Breast epithelium (tissue), 3 donors: ENCODE measurements at regions not wholly inside any gene's neighbourhood (a gene's known extent, or its start where the extent isn't known, plus 50 kb on each side); places are given as distances from the start of the nearest gene placed in this dataset.

ENCODE experiments used
- POLR2AphosphoS5 ChIP-seq, 3 donors: sonication (generic); formaldehyde crosslinking; IDR thresholded peaks; one replicate each; pipeline ENCODE4 v1.6.1; 2017; ENCODE audit warnings: antibody characterized with exemption in 3 of 3
- TF ChIP-seq, protein P1 (sequence below), 3 donors: fragments of 450-650 bp; IDR thresholded peaks; one replicate each; pipeline ENCODE4 v1.5.1; 2016 to 2017; ENCODE audit warnings: antibody characterized with exemption in 3 of 3, mild to moderate bottlenecking in 3 of 3, moderate library complexity in 3 of 3

- TF ChIP-seq POLR2AphosphoS5 (IDR thresholded peaks at IDR 0.05) = no peak
- TF ChIP-seq, protein P1, sequence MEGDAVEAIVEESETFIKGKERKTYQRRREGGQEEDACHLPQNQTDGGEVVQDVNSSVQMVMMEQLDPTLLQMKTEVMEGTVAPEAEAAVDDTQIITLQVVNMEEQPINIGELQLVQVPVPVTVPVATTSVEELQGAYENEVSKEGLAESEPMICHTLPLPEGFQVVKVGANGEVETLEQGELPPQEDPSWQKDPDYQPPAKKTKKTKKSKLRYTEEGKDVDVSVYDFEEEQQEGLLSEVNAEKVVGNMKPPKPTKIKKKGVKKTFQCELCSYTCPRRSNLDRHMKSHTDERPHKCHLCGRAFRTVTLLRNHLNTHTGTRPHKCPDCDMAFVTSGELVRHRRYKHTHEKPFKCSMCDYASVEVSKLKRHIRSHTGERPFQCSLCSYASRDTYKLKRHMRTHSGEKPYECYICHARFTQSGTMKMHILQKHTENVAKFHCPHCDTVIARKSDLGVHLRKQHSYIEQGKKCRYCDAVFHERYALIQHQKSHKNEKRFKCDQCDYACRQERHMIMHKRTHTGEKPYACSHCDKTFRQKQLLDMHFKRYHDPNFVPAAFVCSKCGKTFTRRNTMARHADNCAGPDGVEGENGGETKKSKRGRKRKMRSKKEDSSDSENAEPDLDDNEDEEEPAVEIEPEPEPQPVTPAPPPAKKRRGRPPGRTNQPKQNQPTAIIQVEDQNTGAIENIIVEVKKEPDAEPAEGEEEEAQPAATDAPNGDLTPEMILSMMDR (IDR thresholded peaks at IDR 0.05) = no peak
Measured at GRCh38 chr4:108431986-108432385, 188.4 kb upstream of the RPL34 start.
